ENCODE measurements at regions not wholly inside any gene's neighbourhood (a gene's known extent, or its start where the extent isn't known, plus 50 kb on each side); places are given as distances from the start of the nearest gene placed in this dataset.

- H3K4me3 ChIP-seq, result no peak overlapping the region
Measured at GRCh38 chr3:117645561-117646242, 936.1 kb downstream of the TUSC7 start.

DNA sequence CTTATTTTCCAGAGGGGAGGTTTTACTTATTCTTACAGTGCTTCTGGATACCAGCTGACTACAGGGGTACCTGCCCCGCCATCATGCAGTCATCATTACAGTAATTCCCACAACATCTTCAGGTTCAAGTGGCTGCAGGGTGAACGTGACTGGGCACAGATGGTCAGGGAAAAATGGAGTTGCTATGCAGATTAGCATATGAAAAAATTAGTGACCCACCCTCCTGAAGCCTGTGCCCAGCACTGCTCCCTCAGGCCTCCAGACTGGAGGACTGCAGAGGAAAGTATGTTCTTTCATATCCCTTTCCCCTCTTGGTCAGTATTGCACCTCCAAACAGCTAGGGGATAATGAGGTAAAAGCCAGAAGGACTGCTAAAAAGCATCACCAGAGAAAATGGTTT, 937.9 kb downstream of the TUSC7 start:
- Histone ChIP-seq H3K36me3 (ENCODE audit: low read depth) (no peaks in the 10 kb centered on the region), H3K4me3 (no peak overlapping the region), H3K4me1 (ENCODE audit: low read depth) (no peaks in the 10 kb centered on the region), H3K9me3 (no peaks in the 10 kb centered on the region)
- intact Hi-C loops (cut with DNase I, micrococcal nuclease), result no loop called here
- TF ChIP-seq CTCF (IDR thresholded peaks at IDR 0.05), result no peak
- DNase-seq, result no peak
- ATAC-seq, result no peak

More at GRCh38 chr3:117645561-117646242, 936.1 kb downstream of the TUSC7 start:
- no peak for ATAC-seq
- Histone ChIP-seq H3K9me3 (no peaks in the 10 kb centered on the region), H3K36me3 (ENCODE audit: low read depth) (no peaks in the 10 kb centered on the region), H3K4me1 (ENCODE audit: low read depth) (no peaks in the 10 kb centered on the region)
- intact Hi-C loops (cut with DNase I, micrococcal nuclease), result no loop called here
- no peak for DNase-seq
- TF ChIP-seq CTCF (IDR thresholded peaks at IDR 0.05), result no peak

DNA sequence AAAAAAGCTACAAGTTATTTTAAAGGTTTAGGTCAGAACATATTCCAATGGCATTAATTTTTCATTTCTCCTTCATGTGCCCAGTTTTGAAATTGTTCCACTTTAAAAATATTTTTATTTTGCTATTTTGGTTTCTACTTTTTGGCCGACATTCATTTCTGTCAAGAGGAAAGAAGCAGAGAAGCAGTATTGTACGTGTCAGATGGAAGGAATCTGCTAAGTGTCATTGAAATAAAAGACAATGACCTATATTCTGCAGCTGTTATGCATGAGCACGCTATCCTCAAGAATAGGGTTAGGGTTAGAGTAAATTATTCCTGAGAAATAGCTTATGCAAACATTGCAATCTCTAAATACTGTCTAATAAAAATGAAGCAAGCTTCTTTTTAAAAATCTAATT, 941.7 kb downstream of the TUSC7 start:
- intact Hi-C loops (cut with DNase I, micrococcal nuclease), result no loop called here
- Histone ChIP-seq H3K9me3 (no peaks in the 10 kb centered on the region), H3K4me1 (ENCODE audit: low read depth) (no peaks in the 10 kb centered on the region), H3K4me3 (no peak overlapping the region), H3K36me3 (ENCODE audit: low read depth) (no peaks in the 10 kb centered on the region)
- DNase-seq (no peak), ATAC-seq (no peak)
- TF ChIP-seq CTCF (IDR thresholded peaks at IDR 0.05), result no peak

- no peak for ATAC-seq
- H3K4me1 ChIP-seq (ENCODE audit: low read depth), result no peaks in the 10 kb centered on the region
- no peak for TF ChIP-seq CTCF (IDR thresholded peaks at IDR 0.05)
- H3K9me3 ChIP-seq, result no peaks in the 10 kb centered on the region
- no peaks in the 10 kb centered on the region for H3K36me3 ChIP-seq (ENCODE audit: low read depth)
- no peak overlapping the region for H3K4me3 ChIP-seq
- intact Hi-C loops (cut with DNase I, micrococcal nuclease), result no loop called here
- DNase-seq, result no peak
Measured at GRCh38 chr3:117656391-117656790, 946.8 kb downstream of the TUSC7 start.

- Histone ChIP-seq H3K9me3 (no peaks in the 10 kb centered on the region), H3K36me3 (ENCODE audit: low read depth) (no peaks in the 10 kb centered on the region), H3K4me1 (ENCODE audit: low read depth) (no peaks in the 10 kb centered on the region), H3K4me3 (no peak overlapping the region)
- ATAC-seq, result no peak
- intact Hi-C loops (cut with DNase I, micrococcal nuclease), result no loop called here
- no peak for DNase-seq
- no peak for TF ChIP-seq CTCF (IDR thresholded peaks at IDR 0.05)
Measured at GRCh38 chr3:117657278-117657677, 947.7 kb downstream of the TUSC7 start.
